ENCODE measurements at regions not wholly inside any gene's neighbourhood (a gene's known extent, or its start where the extent isn't known, plus 50 kb on each side); places are given as distances from the start of the nearest gene placed in this dataset.

- H3K27me3 ChIP-seq = no peaks in the 10 kb centered on the region
- H3K27ac ChIP-seq = no peak overlapping the region
- intact Hi-C loops (cut with DNase I; ENCODE audit: low total_unique reads) (loop anchor here (1.0 to 5.0 kb wide), 2 partner anchors 106 to 183 kb away; no protein-coding TSS in a partner anchor), in situ Hi-C loops (cut with MboI; ENCODE audit: low sequenced_read_pairs in 4 of 4) (loop anchor here in 2 of 4 donors (10.0 kb wide), 1 partner anchor 105 kb away; no protein-coding TSS in a partner anchor)
- no peak overlapping the region for H3K4me3 ChIP-seq
- TF ChIP-seq CTCF (IDR thresholded peaks at IDR 0.05 in 4 of 5, conservative IDR thresholded peaks at IDR 0.05 in 1 of 5) (peak; percentile 30 to 63 (median 59)), POLR2A (IDR thresholded peaks at IDR 0.05) (no peak)
- no peaks in the 10 kb centered on the region for H3K36me3 ChIP-seq
- DNase-seq = no peak
- ATAC-seq = no peak
- H3K9me3 ChIP-seq = no peaks in the 10 kb centered on the region
- H3K4me1 ChIP-seq = peaks cover 0 to 15% of the 10 kb centered on the region in 2 donors
Measured at GRCh38 chr13:111049791-111050538, 65.1 kb upstream of the ARHGEF7 start.

GRCh38 chr13:111048387-111048786 lies 66.7 kb upstream of the ARHGEF7 start:
- in situ Hi-C loops (cut with MboI; ENCODE audit: low sequenced_read_pairs in 4 of 4) (no loop called here), intact Hi-C loops (cut with DNase I; ENCODE audit: low total_unique reads) (loop anchor here (5.0 kb wide), 1 partner anchor 181 kb away; no protein-coding TSS in a partner anchor)
- Histone ChIP-seq H3K36me3 (no peaks in the 10 kb centered on the region), H3K9me3 (no peaks in the 10 kb centered on the region), H3K4me3 (no peak overlapping the region), H3K27me3 (no peaks in the 10 kb centered on the region), H3K27ac (peak overlapping the region in 1 of 4 donors; percentile 83), H3K4me1 (peaks cover 0 to 15% of the 10 kb centered on the region in 2 donors)
- DNase-seq (no peak), ATAC-seq (no peak)
- TF ChIP-seq CTCF (IDR thresholded peaks at IDR 0.05 in 4 of 5, conservative IDR thresholded peaks at IDR 0.05 in 1 of 5) (no peak), POLR2A (IDR thresholded peaks at IDR 0.05) (no peak)

GRCh38 chr13:111047326-111047725 lies 67.8 kb upstream of the ARHGEF7 start:
- Histone ChIP-seq H3K27me3 (no peaks in the 10 kb centered on the region), H3K9me3 (no peaks in the 10 kb centered on the region), H3K36me3 (no peaks in the 10 kb centered on the region), H3K4me3 (no peak overlapping the region), H3K27ac (peak overlapping the region in 3 of 4 donors; percentile 65 to 83 (median 67)), H3K4me1 (peaks cover 0 to 15% of the 10 kb centered on the region in 2 donors)
- intact Hi-C loops (cut with DNase I; ENCODE audit: low total_unique reads) = loop anchor here (5.0 kb wide), 1 partner anchor 180 kb away; no protein-coding TSS in a partner anchor
- DNase-seq (no peak), ATAC-seq (no peak)
- TF ChIP-seq POLR2A (IDR thresholded peaks at IDR 0.05) = no peak
- no peak for TF ChIP-seq CTCF (IDR thresholded peaks at IDR 0.05 in 4 of 5, conservative IDR thresholded peaks at IDR 0.05 in 1 of 5)
- in situ Hi-C loops (cut with MboI; ENCODE audit: low sequenced_read_pairs in 4 of 4) = no loop called here

- no peaks in the 10 kb centered on the region for H3K27me3 ChIP-seq
- no peaks in the 10 kb centered on the region for H3K9me3 ChIP-seq
- peak; percentile 67 to 82 for ATAC-seq
- in situ Hi-C loops (cut with MboI; ENCODE audit: low sequenced_read_pairs in 4 of 4) (no loop called here), intact Hi-C loops (cut with DNase I; ENCODE audit: low total_unique reads) (loop anchor here (1.0 to 5.0 kb wide), 2 partner anchors 15 to 179 kb away; no protein-coding TSS in a partner anchor)
- peak overlapping the region; percentile 54 to 83 (median 66) for H3K27ac ChIP-seq
- peak in 3 of 5 experiments; percentile 27 to 31 (median 30) for TF ChIP-seq CTCF (IDR thresholded peaks at IDR 0.05 in 4 of 5, conservative IDR thresholded peaks at IDR 0.05 in 1 of 5)
- TF ChIP-seq POLR2A (IDR thresholded peaks at IDR 0.05) = peak in 1 of 2 donors; percentile 25
- H3K36me3 ChIP-seq = no peaks in the 10 kb centered on the region
- no peak overlapping the region for H3K4me3 ChIP-seq
- H3K4me1 ChIP-seq = peaks cover 0 to 15% of the 10 kb centered on the region in 2 donors
- DNase-seq = peak in 1 of 2 donors; percentile 70
Measured at GRCh38 chr13:111046590-111047141, 68.4 kb upstream of the ARHGEF7 start.

Data from gastrocnemius medialis (tissue), 4 donors.